HEK293 (cell line): ENCODE measurements at regions not wholly inside any gene's neighbourhood (a gene's known extent, or its start where the extent isn't known, plus 50 kb on each side); places are given as distances from the start of the nearest gene placed in this dataset.

Source experiments
- GLI2 ChIP-seq: fragments of 450-650 bp; formaldehyde crosslinking; IDR thresholded peaks from 2 replicates; pipeline ENCODE4; 2017; ENCODE audit warnings: missing biosample characterization, missing genetic modification characterization, low read depth, borderline replicate concordance
- HOXA7 ChIP-seq: sonication (generic); formaldehyde crosslinking; IDR thresholded peaks from 2 replicates; pipeline ENCODE4 v1.8.1; 2022; ENCODE audit warnings: missing genetic modification reagents, borderline replicate concordance
- KLF10 ChIP-seq: fragments of 450-650 bp; IDR thresholded peaks from 2 replicates; pipeline ENCODE4 v1.5.1; 2018; ENCODE audit warnings: missing biosample characterization, mild to moderate bottlenecking, missing genetic modification characterization
- TCF7L2 ChIP-seq: IDR thresholded peaks from 2 replicates; pipeline ENCODE4 v1.6.1; 2011; ENCODE audit warnings: low read depth, mild to moderate bottlenecking, inconsistent platforms, low read length, moderate library complexity, borderline replicate concordance
- ZFP41 ChIP-seq: fragments of 450-650 bp; formaldehyde crosslinking; IDR thresholded peaks from 2 replicates; pipeline ENCODE4 v1.5.1; 2016; ENCODE audit warnings: missing biosample characterization, missing genetic modification characterization, borderline replicate concordance
- ZNF157 ChIP-seq: fragments of 450-650 bp; formaldehyde crosslinking; IDR thresholded peaks from 2 replicates; pipeline ENCODE4 v1.5.1; 2016; ENCODE audit warnings: missing biosample characterization, missing genetic modification characterization
- ZNF423 ChIP-seq: fragments of 450-650 bp; formaldehyde crosslinking; IDR thresholded peaks from 2 replicates; pipeline ENCODE4 v1.5.1; 2016; ENCODE audit warnings: missing biosample characterization, missing genetic modification characterization
- TF ChIP-seq, protein P1 (sequence below): fragments of 450-650 bp; formaldehyde crosslinking; IDR thresholded peaks from 2 replicates; pipeline ENCODE4 v1.5.1; 2016; ENCODE audit warnings: missing biosample characterization, missing genetic modification characterization
- TF ChIP-seq, protein P2 (sequence below): fragments of 450-650 bp; formaldehyde crosslinking; IDR thresholded peaks from 2 replicates; pipeline ENCODE4 v1.5.1; 2016; ENCODE audit warnings: missing biosample characterization, missing genetic modification characterization, low read depth
- TF ChIP-seq, protein P3 (sequence below): fragments of 450-650 bp; formaldehyde crosslinking; IDR thresholded peaks from 2 replicates; pipeline ENCODE4 v1.5.1; 2016; ENCODE audit warnings: missing biosample characterization, missing genetic modification characterization

DNA sequence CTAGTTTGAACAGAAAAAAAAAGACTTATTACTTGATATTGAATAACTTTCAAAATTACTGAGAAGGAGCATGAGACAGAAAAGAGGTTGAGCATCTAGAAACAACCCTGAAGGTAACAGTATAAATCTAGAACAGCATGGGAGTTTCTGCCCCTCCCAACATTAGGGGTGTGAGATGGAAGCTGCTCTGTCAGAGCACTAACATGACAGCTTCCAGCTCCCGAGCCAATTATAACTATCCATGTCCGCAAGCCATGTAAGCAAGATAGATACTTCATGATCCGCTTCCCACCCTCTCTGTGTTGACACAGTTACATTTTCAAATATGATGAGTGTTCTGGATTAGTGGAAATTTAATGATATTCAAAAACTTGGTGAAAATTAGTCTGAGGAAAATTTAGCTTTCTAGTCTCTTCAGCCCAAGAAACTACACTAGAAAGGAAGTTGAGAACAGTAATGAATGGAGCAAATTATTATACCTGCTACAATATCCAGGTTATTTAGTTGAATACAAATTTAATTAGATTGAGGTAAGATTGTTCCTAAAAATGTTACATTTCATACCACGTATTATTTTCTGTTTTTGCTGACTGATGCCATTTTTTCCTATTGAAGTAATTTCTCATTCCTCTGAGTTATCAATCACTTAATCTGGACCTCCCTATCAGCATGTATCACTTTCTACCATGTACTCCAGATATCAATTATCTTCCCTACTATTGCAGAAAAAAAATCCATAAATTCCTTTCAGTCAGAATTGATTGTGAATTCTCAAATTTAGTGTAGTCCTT, 129.3 kb upstream of the SLIT2 start:
- TF ChIP-seq GLI2 (tag by site-specific recombination) (no peak), ZNF157 (no peak), KLF10 (tag by site-specific recombination) (no peak), HOXA7 (CRISPR knock-in tag) (no peak), ZNF423 (no peak), TCF7L2 (no peak), ZFP41 (tag by site-specific recombination) (no peak)
- TF ChIP-seq, protein P1, sequence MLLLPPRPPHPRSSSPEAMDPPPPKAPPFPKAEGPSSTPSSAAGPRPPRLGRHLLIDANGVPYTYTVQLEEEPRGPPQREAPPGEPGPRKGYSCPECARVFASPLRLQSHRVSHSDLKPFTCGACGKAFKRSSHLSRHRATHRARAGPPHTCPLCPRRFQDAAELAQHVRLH (tag by site-specific recombination) = no peak
- TF ChIP-seq, protein P2, sequence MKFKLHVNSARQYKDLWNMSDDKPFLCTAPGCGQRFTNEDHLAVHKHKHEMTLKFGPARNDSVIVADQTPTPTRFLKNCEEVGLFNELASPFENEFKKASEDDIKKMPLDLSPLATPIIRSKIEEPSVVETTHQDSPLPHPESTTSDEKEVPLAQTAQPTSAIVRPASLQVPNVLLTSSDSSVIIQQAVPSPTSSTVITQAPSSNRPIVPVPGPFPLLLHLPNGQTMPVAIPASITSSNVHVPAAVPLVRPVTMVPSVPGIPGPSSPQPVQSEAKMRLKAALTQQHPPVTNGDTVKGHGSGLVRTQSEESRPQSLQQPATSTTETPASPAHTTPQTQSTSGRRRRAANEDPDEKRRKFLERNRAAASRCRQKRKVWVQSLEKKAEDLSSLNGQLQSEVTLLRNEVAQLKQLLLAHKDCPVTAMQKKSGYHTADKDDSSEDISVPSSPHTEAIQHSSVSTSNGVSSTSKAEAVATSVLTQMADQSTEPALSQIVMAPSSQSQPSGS (tag by site-specific recombination) = no peak
- TF ChIP-seq, protein P3, sequence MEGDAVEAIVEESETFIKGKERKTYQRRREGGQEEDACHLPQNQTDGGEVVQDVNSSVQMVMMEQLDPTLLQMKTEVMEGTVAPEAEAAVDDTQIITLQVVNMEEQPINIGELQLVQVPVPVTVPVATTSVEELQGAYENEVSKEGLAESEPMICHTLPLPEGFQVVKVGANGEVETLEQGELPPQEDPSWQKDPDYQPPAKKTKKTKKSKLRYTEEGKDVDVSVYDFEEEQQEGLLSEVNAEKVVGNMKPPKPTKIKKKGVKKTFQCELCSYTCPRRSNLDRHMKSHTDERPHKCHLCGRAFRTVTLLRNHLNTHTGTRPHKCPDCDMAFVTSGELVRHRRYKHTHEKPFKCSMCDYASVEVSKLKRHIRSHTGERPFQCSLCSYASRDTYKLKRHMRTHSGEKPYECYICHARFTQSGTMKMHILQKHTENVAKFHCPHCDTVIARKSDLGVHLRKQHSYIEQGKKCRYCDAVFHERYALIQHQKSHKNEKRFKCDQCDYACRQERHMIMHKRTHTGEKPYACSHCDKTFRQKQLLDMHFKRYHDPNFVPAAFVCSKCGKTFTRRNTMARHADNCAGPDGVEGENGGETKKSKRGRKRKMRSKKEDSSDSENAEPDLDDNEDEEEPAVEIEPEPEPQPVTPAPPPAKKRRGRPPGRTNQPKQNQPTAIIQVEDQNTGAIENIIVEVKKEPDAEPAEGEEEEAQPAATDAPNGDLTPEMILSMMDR = no peak
